Kidney glomerular epithelial cell (primary cell): ENCODE measurements at regions not wholly inside any gene's neighbourhood (a gene's known extent, or its start where the extent isn't known, plus 50 kb on each side); places are given as distances from the start of the nearest gene placed in this dataset.
"Not testable (repeated sequence)": the region's sequence is repeated elsewhere in the genome, so short reads cannot be mapped to it uniquely, and the experiment has no call there.

Experiments
- DNase-seq: peaks from one replicate; lab custom pipeline; 2025; lab: John Stamatoyannopoulos, UW

- no peak for DNase-seq
Observed at GRCh38 chr12:127560041-127560478, 706.9 kb upstream of the TMEM132C start.

- no peak for DNase-seq
Observed at GRCh38 chr12:127562816-127563215, 704.2 kb upstream of the TMEM132C start.

- no peak for DNase-seq
Observed at GRCh38 chr12:127565241-127565640, 701.7 kb upstream of the TMEM132C start.

- no peak for DNase-seq
Observed at GRCh38 chr12:127567531-127567930, 699.4 kb upstream of the TMEM132C start.

- no peak for DNase-seq
Observed at GRCh38 chr12:127570387-127570786, 696.6 kb upstream of the TMEM132C start.

GRCh38 chr12:127570793-127571360 is 696.1 kb upstream of the TMEM132C start:
- no peak for DNase-seq

GRCh38 chr12:127571578-127571977 is 695.4 kb upstream of the TMEM132C start:
- DNase-seq: no peak

GRCh38 chr12:127579446-127579845 is 687.5 kb upstream of the TMEM132C start:
- no peak for DNase-seq

GRCh38 chr12:127582074-127582473 is 684.9 kb upstream of the TMEM132C start:
- no peak for DNase-seq

- no peak for DNase-seq
Observed at GRCh38 chr12:127583041-127583440, 683.9 kb upstream of the TMEM132C start.

GRCh38 chr12:127588249-127588648 is 678.7 kb upstream of the TMEM132C start:
- DNase-seq: no peak

GRCh38 chr12:127589541-127589940 is 677.4 kb upstream of the TMEM132C start:
- DNase-seq: no peak

- DNase-seq: no peak
Observed at GRCh38 chr12:127590868-127591267, 676.1 kb upstream of the TMEM132C start.

- DNase-seq: no peak
Observed at GRCh38 chr12:127592245-127592644, 674.7 kb upstream of the TMEM132C start.

- no peak for DNase-seq
Observed at GRCh38 chr12:127594351-127594970, 672.5 kb upstream of the TMEM132C start.

GRCh38 chr12:127595506-127595905 is 671.5 kb upstream of the TMEM132C start:
- no peak for DNase-seq

- no peak for DNase-seq
Observed at GRCh38 chr12:127596891-127597290, 670.1 kb upstream of the TMEM132C start.

GRCh38 chr12:127599436-127599835 is 667.5 kb upstream of the TMEM132C start:
- DNase-seq: no peak

GRCh38 chr12:127600211-127600610 is 666.8 kb upstream of the TMEM132C start:
- no peak for DNase-seq

- no peak for DNase-seq
Observed at GRCh38 chr12:127606476-127607015, 660.4 kb upstream of the TMEM132C start.

GRCh38 chr12:127607146-127607725 is 659.7 kb upstream of the TMEM132C start:
- DNase-seq: no peak

- not testable (repeated sequence) for DNase-seq
Observed at GRCh38 chr12:127608359-127608758, 658.6 kb upstream of the TMEM132C start.

- DNase-seq: no peak
Observed at GRCh38 chr12:127613056-127613455, 653.9 kb upstream of the TMEM132C start.
